GM12872 (cell line): ENCODE measurements at regions not wholly inside any gene's neighbourhood (a gene's known extent, or its start where the extent isn't known, plus 50 kb on each side); places are given as distances from the start of the nearest gene placed in this dataset.

ENCODE experiments used
- TF ChIP-seq, protein P1 (sequence below): IDR thresholded peaks from 3 replicates; pipeline ENCODE4 v1.5.1; 2011; ENCODE audit warnings: low read depth, mild to moderate bottlenecking, low read length, moderate library complexity; ENCODE audit not compliant: insufficient read depth

DNA sequence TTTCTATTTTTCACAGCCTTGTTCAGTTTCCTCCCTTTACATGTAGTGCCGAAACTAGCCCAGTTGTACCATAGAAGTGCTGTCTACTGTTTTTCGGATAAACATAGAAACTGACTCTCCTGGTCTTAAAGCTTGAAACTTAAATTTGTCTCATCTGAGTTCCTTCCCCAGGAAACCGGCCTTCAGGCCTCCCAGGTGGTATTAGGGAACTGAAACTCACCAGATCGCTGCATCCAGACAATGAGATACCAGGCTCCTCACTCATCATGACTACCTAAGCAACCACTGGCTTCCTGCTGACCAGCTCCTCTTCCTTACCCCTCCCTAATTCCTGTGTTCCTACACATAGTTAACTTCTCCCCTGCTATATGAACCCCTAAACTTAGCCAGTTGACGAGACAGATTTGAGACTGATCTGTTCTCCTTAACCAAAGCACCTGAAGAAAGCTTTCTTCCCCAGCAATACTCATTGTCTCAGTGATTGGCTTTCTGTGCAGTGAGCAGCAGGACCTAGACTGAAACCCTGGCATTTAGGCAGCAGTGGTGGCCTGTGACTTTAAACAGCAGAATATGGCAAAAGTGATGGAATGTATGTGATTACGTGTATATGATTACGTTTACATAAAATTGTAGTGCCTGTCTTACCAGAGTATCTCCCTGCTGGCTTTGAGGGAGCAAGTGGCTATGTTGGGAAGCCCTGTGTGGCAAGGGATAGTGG is 959.1 kb upstream of the LCORL start:
- TF ChIP-seq, protein P1, sequence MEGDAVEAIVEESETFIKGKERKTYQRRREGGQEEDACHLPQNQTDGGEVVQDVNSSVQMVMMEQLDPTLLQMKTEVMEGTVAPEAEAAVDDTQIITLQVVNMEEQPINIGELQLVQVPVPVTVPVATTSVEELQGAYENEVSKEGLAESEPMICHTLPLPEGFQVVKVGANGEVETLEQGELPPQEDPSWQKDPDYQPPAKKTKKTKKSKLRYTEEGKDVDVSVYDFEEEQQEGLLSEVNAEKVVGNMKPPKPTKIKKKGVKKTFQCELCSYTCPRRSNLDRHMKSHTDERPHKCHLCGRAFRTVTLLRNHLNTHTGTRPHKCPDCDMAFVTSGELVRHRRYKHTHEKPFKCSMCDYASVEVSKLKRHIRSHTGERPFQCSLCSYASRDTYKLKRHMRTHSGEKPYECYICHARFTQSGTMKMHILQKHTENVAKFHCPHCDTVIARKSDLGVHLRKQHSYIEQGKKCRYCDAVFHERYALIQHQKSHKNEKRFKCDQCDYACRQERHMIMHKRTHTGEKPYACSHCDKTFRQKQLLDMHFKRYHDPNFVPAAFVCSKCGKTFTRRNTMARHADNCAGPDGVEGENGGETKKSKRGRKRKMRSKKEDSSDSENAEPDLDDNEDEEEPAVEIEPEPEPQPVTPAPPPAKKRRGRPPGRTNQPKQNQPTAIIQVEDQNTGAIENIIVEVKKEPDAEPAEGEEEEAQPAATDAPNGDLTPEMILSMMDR, result no peak

DNA sequence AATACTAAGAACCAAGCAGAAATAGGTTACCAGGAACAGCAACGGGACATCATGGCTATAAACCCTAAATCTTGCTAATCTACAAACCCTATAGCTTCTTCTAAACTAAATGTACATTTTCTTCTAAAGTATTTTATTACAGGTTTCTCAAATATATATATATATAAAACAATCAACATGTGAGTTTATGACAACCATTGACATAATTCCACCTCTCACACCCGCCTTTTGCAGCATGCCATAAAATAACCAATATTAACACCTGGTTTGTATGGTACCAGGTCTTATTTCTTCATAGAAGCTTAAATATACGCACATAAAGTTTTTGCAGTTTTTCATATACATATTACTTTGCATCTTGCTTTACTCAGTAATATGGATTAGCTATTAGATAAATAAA is 955.3 kb upstream of the LCORL start:
- TF ChIP-seq, protein P1, result no peak

DNA sequence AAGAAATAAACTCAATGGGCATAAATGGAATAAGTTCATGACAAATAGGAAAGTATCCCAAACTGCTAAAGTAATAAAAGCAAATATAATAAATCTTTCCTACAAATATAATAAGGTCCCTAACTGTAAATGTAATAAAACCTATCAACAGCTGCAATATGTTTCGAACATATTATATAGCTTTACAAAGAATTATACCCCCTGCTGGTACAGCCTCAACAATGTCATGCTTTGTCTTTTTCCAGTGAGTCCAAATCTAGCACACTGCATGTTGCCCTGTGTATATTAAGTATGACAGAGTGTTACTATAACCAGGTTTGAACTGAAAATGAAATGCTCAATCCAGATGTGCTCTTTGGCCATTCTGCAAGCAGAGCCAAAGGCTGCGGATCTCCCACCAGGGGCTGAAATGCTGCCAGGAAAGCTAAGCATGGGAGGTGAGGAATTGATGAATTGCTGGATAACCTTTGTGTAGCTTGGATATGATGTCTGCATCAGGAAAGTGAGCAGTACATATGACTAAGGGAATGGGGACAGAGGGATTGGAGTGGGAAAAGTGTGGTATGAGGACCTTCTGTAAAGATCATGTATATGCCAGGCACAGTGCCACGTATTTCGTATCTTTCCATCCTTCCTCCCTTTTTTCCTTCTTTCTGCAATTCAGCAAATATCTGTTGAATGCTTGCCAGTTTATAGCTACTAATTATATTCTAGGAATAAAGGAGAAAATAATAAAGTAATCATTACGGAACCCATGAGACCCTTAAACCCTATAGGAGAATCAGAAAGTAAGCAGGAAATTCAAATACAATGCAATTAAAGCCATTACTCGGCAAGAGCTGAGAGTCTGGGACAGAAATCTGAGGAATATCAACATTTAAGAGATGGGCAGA is 954.6 kb upstream of the LCORL start:
- TF ChIP-seq, protein P1, result no peak

DNA sequence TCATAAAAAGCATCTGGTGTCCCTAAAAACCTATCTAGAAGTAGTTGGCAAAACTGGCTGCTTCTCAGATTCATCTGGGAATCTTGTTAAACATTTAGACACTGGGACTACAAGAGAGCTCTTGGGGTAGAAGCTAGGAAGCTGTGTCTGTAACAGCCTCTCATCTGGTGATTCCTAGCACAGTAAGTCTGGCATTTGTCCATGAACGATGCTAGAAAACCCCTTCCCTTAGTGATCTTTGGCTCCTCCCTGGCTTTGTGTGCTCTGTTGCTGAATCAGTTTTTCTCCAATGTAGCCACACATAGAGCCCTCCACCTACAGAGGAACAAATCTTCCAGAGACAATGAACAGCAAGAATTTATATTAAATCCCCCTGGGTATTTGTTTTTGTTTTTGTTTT is 951.7 kb upstream of the LCORL start:
- TF ChIP-seq, protein P1, result no peak

DNA sequence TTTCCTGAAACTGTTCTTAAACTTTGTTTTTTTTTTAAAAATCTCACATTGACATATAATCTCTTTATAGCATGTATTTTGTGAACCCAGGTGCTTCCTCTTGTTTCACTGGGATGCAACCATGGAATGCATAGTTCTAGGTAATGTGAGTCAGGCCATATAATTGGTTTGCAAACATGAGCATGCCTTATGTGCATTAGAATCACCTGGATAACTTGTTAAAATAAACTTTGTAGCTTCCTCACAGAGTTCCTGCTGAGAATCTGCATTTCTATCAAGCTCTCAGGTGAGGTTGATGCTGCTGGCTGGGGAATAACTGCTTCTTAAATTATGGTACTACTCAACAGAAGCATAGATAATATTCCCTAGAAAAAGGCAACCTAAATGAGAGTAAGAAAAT is 940.3 kb upstream of the LCORL start:
- TF ChIP-seq, protein P1, result no peak

DNA sequence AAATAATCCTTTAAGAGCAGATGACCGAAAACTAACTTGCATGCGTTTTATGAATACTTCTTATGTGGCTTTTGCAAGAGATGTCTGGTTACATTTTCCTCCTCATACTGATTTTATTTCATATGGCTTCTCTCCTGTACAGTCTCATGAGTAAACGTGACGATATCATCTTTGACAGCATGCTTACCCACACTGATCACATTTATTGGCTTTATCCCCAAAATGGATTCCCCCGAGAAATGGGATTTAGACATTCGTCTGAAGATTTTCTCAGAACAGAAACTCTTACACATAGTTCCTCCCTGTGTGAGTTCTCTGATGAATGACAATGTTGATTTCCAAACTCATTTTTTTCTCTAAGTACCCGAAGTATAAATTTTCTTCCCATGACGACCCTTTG is 939.7 kb upstream of the LCORL start:
- TF ChIP-seq, protein P1, result no peak

DNA sequence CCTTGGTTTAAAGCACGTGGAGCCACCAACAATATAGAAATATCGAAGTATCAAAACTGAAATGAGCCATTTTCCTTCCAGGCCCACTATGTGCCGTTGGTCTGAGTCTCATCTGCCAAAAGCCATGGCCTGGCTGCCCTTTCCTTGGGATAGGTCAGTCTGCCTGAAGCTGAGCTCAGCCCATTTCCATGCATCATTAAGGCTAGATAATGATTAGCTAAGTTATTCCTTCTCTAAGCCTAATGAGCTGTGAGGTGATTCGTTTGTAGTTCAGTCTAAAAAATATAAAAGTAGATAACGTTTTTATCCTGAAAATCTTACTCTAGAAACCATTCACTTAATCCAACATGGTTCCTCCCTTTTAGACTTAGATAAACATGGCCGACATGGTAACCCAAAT is 936.2 kb upstream of the LCORL start:
- TF ChIP-seq, protein P1, result no peak
